IPS DF 6.9 (cell line): ENCODE measurements at regions not wholly inside any gene's neighbourhood (a gene's known extent, or its start where the extent isn't known, plus 50 kb on each side); places are given as distances from the start of the nearest gene placed in this dataset.

Source experiments
- DNase-seq: peaks from one replicate; pipeline ENCODE4 v3.0.0-alpha.2; 2013; ENCODE audit warnings: low read depth, low spot score
- H3K27ac ChIP-seq: one replicate; pipeline ENCODE4 v1.5.1; 2013; ENCODE audit warnings: low read length, control low read depth
- H3K27me3 ChIP-seq: 2 replicates; pipeline ENCODE4 v1.6.1; 2013; ENCODE audit warnings: mild to moderate bottlenecking, low read length; ENCODE audit not compliant: control insufficient read depth, insufficient read depth
- H3K36me3 ChIP-seq: 2 replicates; pipeline ENCODE4 v1.6.1; 2013; ENCODE audit warnings: low read length; ENCODE audit not compliant: control insufficient read depth, insufficient read depth
- H3K4me1 ChIP-seq: 2 replicates; pipeline ENCODE4 v1.6.1; 2013; ENCODE audit warnings: low read length; ENCODE audit not compliant: control insufficient read depth, insufficient read depth
- H3K4me3 ChIP-seq: 2 replicates; pipeline ENCODE4 v1.5.1; 2013; ENCODE audit warnings: mild to moderate bottlenecking, low read length
- H3K9me3 ChIP-seq: 2 replicates; pipeline ENCODE4 v1.6.1; 2013; ENCODE audit warnings: low read length, inconsistent platforms; ENCODE audit not compliant: control insufficient read depth, insufficient read depth
- WGBS: extraction: QIAGEN DNeasy Blood & Tissue Kit; methylation state at CpG from one replicate; pipeline ENCODE4 v1.1.7; 2013; ENCODE audit warnings: mixed read lengths, missing lambda C conversion rate; ENCODE audit not compliant: insufficient read length, insufficient coverage; 5-methylcytosine and 5-hydroxymethylcytosine counted together

- no peak overlapping the region for H3K4me3 ChIP-seq
- no peaks in the 10 kb centered on the region for H3K36me3 ChIP-seq
- DNase-seq = no peak
- H3K27ac ChIP-seq = no peak overlapping the region
- no peaks in the 10 kb centered on the region for H3K9me3 ChIP-seq
- WGBS = no CpG with 5 or more reads among the region's 5 CpGs
- no peaks in the 10 kb centered on the region for H3K27me3 ChIP-seq
- no peaks in the 10 kb centered on the region; the same call in 1 of the 2 replicates for H3K4me1 ChIP-seq
Measured at GRCh38 chr13:78958006-78958405, 299.1 kb upstream of the OBI1 start.

GRCh38 chr13:78940455-78941130 is 281.6 kb upstream of the OBI1 start:
- no CpG with 5 or more reads among the region's 3 CpGs for WGBS
- no peaks in the 10 kb centered on the region for H3K4me1 ChIP-seq
- H3K27ac ChIP-seq = no peak overlapping the region
- no peaks in the 10 kb centered on the region for H3K36me3 ChIP-seq
- no peaks in the 10 kb centered on the region for H3K9me3 ChIP-seq
- no peak for DNase-seq
- H3K4me3 ChIP-seq = no peak overlapping the region
- no peaks in the 10 kb centered on the region for H3K27me3 ChIP-seq

- no CpG with 5 or more reads among the region's 13 CpGs for WGBS
- H3K27ac ChIP-seq = no peak overlapping the region
- no peaks in the 10 kb centered on the region for H3K36me3 ChIP-seq
- DNase-seq = no peak
- no peaks in the 10 kb centered on the region for H3K27me3 ChIP-seq
- no peaks in the 10 kb centered on the region for H3K4me1 ChIP-seq
- H3K9me3 ChIP-seq = no peaks in the 10 kb centered on the region
- no peak overlapping the region for H3K4me3 ChIP-seq
Measured at GRCh38 chr13:78934336-78934735, 275.4 kb upstream of the OBI1 start.

GRCh38 chr13:78915015-78915414 is 256.1 kb upstream of the OBI1 start:
- H3K9me3 ChIP-seq = no peaks in the 10 kb centered on the region
- DNase-seq = no peak
- H3K4me3 ChIP-seq = no peak overlapping the region
- no peak overlapping the region for H3K27ac ChIP-seq
- no peaks in the 10 kb centered on the region for H3K4me1 ChIP-seq
- no peaks in the 10 kb centered on the region for H3K36me3 ChIP-seq
- WGBS = no CpG with 5 or more reads among the region's 4 CpGs
- no peaks in the 10 kb centered on the region for H3K27me3 ChIP-seq

GRCh38 chr13:78913656-78914055 is 254.7 kb upstream of the OBI1 start:
- no peaks in the 10 kb centered on the region for H3K9me3 ChIP-seq
- no peak overlapping the region for H3K4me3 ChIP-seq
- WGBS = no CpG with 5 or more reads among the region's 3 CpGs
- no peak for DNase-seq
- H3K36me3 ChIP-seq = no peaks in the 10 kb centered on the region
- no peaks in the 10 kb centered on the region for H3K4me1 ChIP-seq
- no peak overlapping the region for H3K27ac ChIP-seq
- no peaks in the 10 kb centered on the region for H3K27me3 ChIP-seq

- no CpG with 5 or more reads among the region's 7 CpGs for WGBS
- Histone ChIP-seq H3K27ac (no peak overlapping the region), H3K9me3 (no peaks in the 10 kb centered on the region), H3K36me3 (no peaks in the 10 kb centered on the region), H3K27me3 (no peaks in the 10 kb centered on the region), H3K4me3 (no peak overlapping the region), H3K4me1 (no peaks in the 10 kb centered on the region)
- DNase-seq = no peak
Measured at GRCh38 chr13:78910147-78910546, 251.2 kb upstream of the OBI1 start.

GRCh38 chr13:78909276-78909675 is 250.3 kb upstream of the OBI1 start:
- no peak for DNase-seq
- H3K4me3 ChIP-seq = no peak overlapping the region
- WGBS = no CpG with 5 or more reads among the region's 4 CpGs
- no peaks in the 10 kb centered on the region for H3K27me3 ChIP-seq
- H3K36me3 ChIP-seq = no peaks in the 10 kb centered on the region
- H3K27ac ChIP-seq = no peak overlapping the region
- no peaks in the 10 kb centered on the region for H3K9me3 ChIP-seq
- no peaks in the 10 kb centered on the region for H3K4me1 ChIP-seq

- H3K4me3 ChIP-seq = no peak overlapping the region
- WGBS = no CpG with 5 or more reads among the region's 5 CpGs
Measured at GRCh38 chr13:78907006-78907405, 248.1 kb upstream of the OBI1 start.

GRCh38 chr13:78897200-78897599 is 238.2 kb upstream of the OBI1 start:
- Histone ChIP-seq H3K27ac (no peak overlapping the region), H3K9me3 (no peaks in the 10 kb centered on the region), H3K4me3 (no peak overlapping the region), H3K36me3 (no peaks in the 10 kb centered on the region), H3K27me3 (no peaks in the 10 kb centered on the region), H3K4me1 (no peaks in the 10 kb centered on the region)
- WGBS = no CpG with 5 or more reads among the region's 2 CpGs
- DNase-seq = no peak

More at GRCh38 chr13:78907006-78907405, 248.1 kb upstream of the OBI1 start:
- DNase-seq = no peak
- Histone ChIP-seq H3K27me3 (no peaks in the 10 kb centered on the region), H3K9me3 (no peaks in the 10 kb centered on the region), H3K27ac (no peak overlapping the region), H3K36me3 (no peaks in the 10 kb centered on the region), H3K4me1 (no peaks in the 10 kb centered on the region)

GRCh38 chr13:78884571-78884970 is 225.6 kb upstream of the OBI1 start:
- DNase-seq = no peak
- Histone ChIP-seq H3K27me3 (no peaks in the 10 kb centered on the region), H3K4me3 (no peak overlapping the region), H3K36me3 (no peaks in the 10 kb centered on the region), H3K9me3 (no peaks in the 10 kb centered on the region), H3K4me1 (no peaks in the 10 kb centered on the region), H3K27ac (no peak overlapping the region)

GRCh38 chr13:78881751-78882150 is 222.8 kb upstream of the OBI1 start:
- Histone ChIP-seq H3K4me3 (no peak overlapping the region), H3K4me1 (no peaks in the 10 kb centered on the region), H3K27me3 (no peaks in the 10 kb centered on the region), H3K9me3 (no peaks in the 10 kb centered on the region), H3K36me3 (no peaks in the 10 kb centered on the region), H3K27ac (no peak overlapping the region)
- no peak for DNase-seq
